K562 (cell line): ENCODE measurements at regions not wholly inside any gene's neighbourhood (a gene's known extent, or its start where the extent isn't known, plus 50 kb on each side); places are given as distances from the start of the nearest gene placed in this dataset.

Experiments
- ETS2 ChIP-seq: IDR thresholded peaks from 2 replicates; pipeline ENCODE4 v1.6.1; 2016; ENCODE audit warnings: borderline replicate concordance, missing genetic modification characterization, mild to moderate bottlenecking, moderate library complexity, missing compliant biosample characterization; ENCODE audit not compliant: poor library complexity, severe bottlenecking
- NEUROD1 ChIP-seq: fragments of 150-350 bp; IDR thresholded peaks from 2 replicates; pipeline ENCODE4 v1.6.1; 2014; ENCODE audit warnings: borderline replicate concordance, low read length, low read depth; ENCODE audit not compliant: partially characterized antibody
- POLR2A ChIP-seq: fragments of 450-650 bp; conservative IDR thresholded peaks from 2 replicates; pipeline ENCODE4 v1.6.1; 2016
- POLR2AphosphoS5 ChIP-seq: IDR thresholded peaks from 2 replicates; pipeline ENCODE4 v1.6.1; 2011; ENCODE audit warnings: mild to moderate bottlenecking, low read depth, low read length, moderate library complexity; ENCODE audit not compliant: control insufficient read depth, insufficient read depth
- RAD21 ChIP-seq, 2 experiments: fragments of 250-450 bp in 1 of 2; fragments of 450-650 bp in 1 of 2; sonication (Bioruptor Pico) in 1 of 2; formaldehyde crosslinking in 1 of 2; IDR thresholded peaks in 1 of 2; conservative IDR thresholded peaks in 1 of 2; 2 replicates each; pipeline versions ENCODE4 v1.4.0 to v1.8.0; 2020 to 2022; ENCODE audit warnings: mild to moderate bottlenecking in 2 of 2, moderate library complexity in 1 of 2
- SREBF2 ChIP-seq: sonication (generic); formaldehyde crosslinking; IDR thresholded peaks from 2 replicates; pipeline ENCODE4 v1.4.0; 2020; ENCODE audit warnings: mild to moderate bottlenecking, missing genetic modification reagents
- TCF7L2 ChIP-seq: fragments of 150-350 bp; IDR thresholded peaks from 2 replicates; pipeline ENCODE4 v1.6.1; 2016; ENCODE audit warnings: low read depth, mild to moderate bottlenecking, low read length, moderate library complexity
- ZFX ChIP-seq: sonication (generic); formaldehyde crosslinking; IDR thresholded peaks from 2 replicates; pipeline ENCODE4 v1.8.0; 2022; ENCODE audit warnings: mild to moderate bottlenecking, missing genetic modification reagents, moderate library complexity
- ZNF133 ChIP-seq: fragments of 250-450 bp; sonication (Bioruptor Pico); IDR thresholded peaks from 2 replicates; pipeline ENCODE4 v1.4.0; 2020; ENCODE audit warnings: mild to moderate bottlenecking
- ZNF644 ChIP-seq: fragments of 200-800 bp; sonication (Bioruptor generic); IDR thresholded peaks from 2 replicates; pipeline ENCODE4 v1.6.1; 2016; ENCODE audit warnings: low read depth, missing genetic modification characterization, missing compliant biosample characterization
- ZZZ3 ChIP-seq: fragments of 450-650 bp; IDR thresholded peaks from 2 replicates; pipeline ENCODE4 v1.6.1; 2016; ENCODE audit warnings: antibody characterized with exemption, mild to moderate bottlenecking, moderate library complexity
- TF ChIP-seq, protein P1 (sequence below), 3 experiments: IDR thresholded peaks in 2 of 3; conservative IDR thresholded peaks in 1 of 3; 2 replicates each; pipeline ENCODE4 v1.5.1; 2011 to 2012; ENCODE audit warnings: low read length in 3 of 3, mild to moderate bottlenecking in 3 of 3, control low read depth in 2 of 3, improper control_type of control experiment in 1 of 3, inconsistent platforms in 1 of 3, low read depth in 1 of 3, mixed read lengths in 1 of 3, moderate library complexity in 1 of 3; ENCODE audit not compliant: insufficient read depth in 2 of 3

DNA sequence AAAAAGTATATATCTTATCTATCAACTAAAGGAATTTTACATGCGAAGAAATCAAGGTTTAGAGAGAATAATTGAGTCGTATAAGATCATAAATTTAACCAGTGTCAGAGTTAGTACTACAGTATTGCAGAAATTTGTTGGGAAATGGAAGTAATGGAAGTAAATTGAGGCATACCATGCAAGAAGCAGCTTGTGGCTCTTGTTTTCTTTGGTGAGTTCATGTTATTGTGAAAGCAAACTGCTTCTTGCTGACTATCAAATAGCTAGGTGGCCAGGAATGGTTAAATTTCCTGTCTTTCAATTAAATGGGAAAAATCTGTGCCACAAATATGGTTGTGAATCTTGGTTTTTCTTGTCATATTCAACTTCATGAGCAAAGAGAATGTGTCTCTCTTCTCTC is 652.7 kb downstream of the LMO4 start:
- TF ChIP-seq ZNF644 (tag) (no peak), SREBF2 (CRISPR knock-in tag) (no peak), TCF7L2 (no peak), POLR2A (no peak), POLR2AphosphoS5 (no peak), ZZZ3 (no peak), RAD21 (CRISPR knock-in tag; conservative IDR thresholded peaks at IDR 0.05 in 1 of 2, IDR thresholded peaks at IDR 0.05 in 1 of 2) (no peak), ETS2 (tag) (no peak), ZNF133 (CRISPR knock-in tag) (no peak), NEUROD1 (no peak), ZFX (CRISPR knock-in tag) (no peak)
- TF ChIP-seq, protein P1, sequence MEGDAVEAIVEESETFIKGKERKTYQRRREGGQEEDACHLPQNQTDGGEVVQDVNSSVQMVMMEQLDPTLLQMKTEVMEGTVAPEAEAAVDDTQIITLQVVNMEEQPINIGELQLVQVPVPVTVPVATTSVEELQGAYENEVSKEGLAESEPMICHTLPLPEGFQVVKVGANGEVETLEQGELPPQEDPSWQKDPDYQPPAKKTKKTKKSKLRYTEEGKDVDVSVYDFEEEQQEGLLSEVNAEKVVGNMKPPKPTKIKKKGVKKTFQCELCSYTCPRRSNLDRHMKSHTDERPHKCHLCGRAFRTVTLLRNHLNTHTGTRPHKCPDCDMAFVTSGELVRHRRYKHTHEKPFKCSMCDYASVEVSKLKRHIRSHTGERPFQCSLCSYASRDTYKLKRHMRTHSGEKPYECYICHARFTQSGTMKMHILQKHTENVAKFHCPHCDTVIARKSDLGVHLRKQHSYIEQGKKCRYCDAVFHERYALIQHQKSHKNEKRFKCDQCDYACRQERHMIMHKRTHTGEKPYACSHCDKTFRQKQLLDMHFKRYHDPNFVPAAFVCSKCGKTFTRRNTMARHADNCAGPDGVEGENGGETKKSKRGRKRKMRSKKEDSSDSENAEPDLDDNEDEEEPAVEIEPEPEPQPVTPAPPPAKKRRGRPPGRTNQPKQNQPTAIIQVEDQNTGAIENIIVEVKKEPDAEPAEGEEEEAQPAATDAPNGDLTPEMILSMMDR (IDR thresholded peaks at IDR 0.05 in 2 of 3, conservative IDR thresholded peaks at IDR 0.05 in 1 of 3; ENCODE audit: insufficient read depth in 2 of 3, low read depth in 1 of 3, low read length in 3 of 3): no peak
